ENCODE measurements at regions not wholly inside any gene's neighbourhood (a gene's known extent, or its start where the extent isn't known, plus 50 kb on each side); places are given as distances from the start of the nearest gene placed in this dataset.

DNA sequence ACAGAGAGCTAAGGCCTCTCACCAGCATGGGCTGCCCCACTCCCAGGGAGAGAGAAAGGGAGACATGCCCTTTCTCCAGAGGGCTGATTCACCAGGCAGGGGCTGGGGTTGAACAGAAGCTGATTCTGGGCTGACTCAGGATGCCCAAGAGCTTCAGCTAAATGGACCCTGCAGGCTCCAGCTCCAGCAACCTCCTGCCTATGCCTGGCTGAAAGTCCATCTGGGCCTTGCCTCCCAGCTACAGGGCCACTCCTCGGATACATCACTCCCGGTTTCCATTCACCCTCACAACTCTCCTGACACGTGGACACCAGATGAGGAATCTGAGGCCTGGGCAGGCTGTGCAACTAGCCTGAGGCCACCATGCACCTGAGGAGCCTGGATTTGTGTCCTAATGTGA, 215.5 kb downstream of the BUD13 start:
- DNase-seq (ENCODE audit: low read depth) = no peak

DNA sequence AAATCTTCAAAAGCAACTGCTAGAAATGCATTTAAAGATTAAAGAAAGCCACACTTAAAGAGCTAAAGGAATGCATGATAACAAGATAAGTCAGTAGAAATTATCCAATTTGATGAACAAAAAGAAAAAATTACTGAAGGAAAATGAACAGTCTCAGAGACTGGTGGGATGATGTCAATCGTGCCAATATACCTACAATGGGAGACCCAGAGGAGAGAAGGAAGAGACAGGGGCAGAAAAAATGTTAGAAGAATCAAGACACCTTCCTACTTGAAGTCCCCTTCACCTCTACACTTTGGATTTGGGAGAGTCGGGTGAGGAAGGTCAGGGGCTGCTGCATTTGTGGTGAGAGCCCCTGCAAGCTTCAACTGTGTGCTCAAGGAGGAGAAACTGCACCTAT, 216.3 kb downstream of the BUD13 start:
- DNase-seq (ENCODE audit: low read depth) = no peak

GRCh38 chr11:116553482-116553881, 219.3 kb downstream of the BUD13 start:
- no peak for DNase-seq (ENCODE audit: low read depth)

DNA sequence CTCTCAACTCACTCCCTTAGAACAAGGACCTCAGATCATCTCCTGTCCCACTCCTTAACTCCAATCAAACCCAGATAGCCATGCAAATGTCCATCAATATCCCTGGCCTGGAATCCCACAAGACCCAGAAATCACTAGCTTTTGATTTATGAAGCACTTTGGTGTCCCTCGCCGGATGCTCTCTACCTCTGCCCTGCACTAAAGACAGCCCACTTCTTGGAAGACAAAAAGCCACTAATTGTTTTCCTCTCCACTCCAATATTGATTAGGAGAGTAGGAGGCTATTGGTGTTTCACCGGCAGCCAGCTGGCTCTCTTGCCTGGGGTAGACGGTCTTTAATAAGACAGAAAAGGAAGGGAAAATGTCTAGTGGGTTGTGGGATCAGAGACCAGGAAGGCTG, 221.2 kb downstream of the BUD13 start:
- no peak for DNase-seq (ENCODE audit: low read depth)

GRCh38 chr11:116548256-116548655, 224.5 kb downstream of the BUD13 start:
- DNase-seq (ENCODE audit: low read depth) = no peak

DNA sequence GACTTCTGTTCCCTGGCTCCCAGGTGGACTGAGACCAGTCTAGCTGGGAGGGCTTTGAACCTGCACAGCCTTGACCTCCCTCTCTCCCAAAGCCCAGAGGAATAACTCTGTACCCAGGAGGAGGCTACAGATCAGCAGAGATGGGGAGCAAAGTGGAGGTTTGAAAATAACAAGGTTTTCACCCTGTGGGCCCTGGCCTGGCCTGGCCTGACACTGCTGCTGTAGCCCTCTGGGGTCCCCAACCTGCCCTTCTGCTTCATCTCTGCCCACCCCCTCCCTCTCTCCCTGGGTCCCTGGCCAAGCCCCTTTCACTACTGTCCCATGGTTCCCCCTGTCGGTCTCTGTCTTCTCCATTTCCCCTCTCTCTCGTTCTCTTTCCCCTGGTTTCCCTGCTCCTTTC, 225.2 kb downstream of the BUD13 start:
- DNase-seq (ENCODE audit: low read depth) = no peak

DNA sequence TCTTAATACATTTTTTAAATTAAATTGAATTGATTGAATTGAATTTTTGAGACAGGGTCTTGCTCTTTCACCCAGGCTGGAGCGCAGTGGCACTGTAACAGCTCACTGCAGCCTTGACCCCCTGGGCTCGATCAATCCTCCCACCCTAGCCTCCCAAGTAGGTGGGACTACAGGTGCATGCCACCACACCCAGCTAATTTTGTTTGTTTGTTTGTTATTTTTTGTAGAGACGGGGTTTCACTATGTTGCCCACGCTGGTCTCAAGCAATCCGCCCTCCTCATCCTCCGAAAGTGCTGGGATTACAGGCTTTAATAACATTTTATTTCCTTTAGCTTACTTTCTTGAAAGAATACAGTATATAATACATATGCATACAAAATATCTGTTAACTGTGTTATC, 226.9 kb downstream of the BUD13 start:
- DNase-seq (ENCODE audit: low read depth) = no peak

DNA sequence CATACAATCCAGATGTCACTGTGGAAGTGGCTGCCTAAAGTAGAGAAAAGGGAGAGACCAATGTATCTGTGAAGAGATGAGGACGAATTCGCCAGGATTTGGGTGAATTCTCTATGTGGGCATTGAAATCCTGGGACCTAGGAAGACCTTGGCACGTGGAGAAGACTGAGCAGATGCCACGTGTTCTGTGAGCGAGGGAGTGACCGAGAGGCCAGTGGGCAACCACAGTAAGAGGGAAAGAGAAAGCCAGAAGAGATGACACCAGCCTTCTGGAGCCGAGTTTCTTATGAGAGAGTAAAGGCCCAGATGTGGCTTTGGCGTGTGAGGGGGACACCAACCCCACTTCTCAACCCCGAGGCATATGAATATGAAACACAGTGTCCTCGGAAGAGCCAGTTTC, 228.1 kb downstream of the BUD13 start:
- DNase-seq (ENCODE audit: low read depth) = no peak

DNA sequence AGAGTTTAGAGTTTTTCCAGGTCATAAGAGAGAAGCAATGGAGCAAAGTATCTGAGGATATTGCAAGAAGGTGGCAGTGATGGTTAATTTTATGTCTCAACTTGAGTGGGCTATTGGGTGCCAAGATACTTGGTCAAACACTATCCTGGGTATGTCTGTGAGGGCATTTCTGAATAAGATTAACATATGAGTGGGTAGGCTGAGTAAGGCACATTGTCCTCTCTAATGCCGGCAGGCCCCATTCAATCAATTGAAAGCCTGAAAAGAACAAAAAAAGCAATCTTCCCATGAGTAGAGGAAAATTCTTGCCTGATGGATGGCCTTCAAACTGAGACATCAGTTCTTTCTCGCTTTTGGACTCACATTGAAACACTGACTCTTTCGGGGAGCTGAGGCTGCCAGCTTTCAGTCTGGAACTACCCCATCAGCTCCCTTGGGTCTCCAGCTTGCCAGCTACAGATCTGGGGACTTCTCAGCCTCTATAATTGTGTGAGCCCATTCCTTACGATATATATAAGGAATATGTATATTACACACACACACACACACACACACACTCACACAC, 228.8 kb downstream of the BUD13 start:
- no peak for DNase-seq (ENCODE audit: low read depth)

DNA sequence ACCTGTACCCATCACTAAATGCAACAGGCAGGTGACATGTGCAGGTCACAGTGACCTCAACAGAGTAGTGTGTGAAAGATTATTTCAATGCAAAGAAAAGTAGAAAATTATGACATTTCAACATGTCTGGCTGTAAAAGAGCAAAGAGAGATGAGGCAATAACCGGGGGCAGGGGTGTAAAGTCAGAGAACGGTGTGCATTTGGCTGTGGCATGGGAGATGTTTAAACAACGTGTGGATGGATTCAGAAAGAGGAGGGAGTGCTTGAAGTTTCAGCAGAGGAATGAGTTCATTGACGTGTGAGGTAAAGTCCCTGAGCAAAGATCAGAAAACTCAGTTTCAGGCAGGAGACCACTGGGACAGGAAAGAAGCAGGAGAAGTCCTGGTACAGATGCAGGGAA, 229.7 kb downstream of the BUD13 start:
- no peak for DNase-seq (ENCODE audit: low read depth)

DNA sequence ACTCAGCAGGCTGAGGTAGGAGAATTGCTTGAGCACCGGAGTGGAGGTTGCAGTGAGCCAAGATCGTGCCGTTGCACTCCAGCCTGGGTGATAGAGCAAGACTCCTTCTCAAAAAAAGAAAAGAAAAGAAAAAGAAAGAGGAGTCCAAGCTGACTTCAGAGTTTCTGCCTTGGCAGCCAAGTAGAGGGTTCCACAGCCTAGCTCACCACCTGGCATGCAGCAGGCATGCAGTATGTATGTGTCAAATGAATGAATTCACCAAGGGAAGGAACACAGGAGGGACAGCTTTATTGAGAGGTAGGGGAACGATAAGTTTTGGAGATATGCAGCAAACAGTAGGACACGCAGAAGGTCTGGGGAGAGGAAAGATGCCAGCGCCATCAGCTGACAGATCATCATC, 230.4 kb downstream of the BUD13 start:
- DNase-seq (ENCODE audit: low read depth) = no peak

DNA sequence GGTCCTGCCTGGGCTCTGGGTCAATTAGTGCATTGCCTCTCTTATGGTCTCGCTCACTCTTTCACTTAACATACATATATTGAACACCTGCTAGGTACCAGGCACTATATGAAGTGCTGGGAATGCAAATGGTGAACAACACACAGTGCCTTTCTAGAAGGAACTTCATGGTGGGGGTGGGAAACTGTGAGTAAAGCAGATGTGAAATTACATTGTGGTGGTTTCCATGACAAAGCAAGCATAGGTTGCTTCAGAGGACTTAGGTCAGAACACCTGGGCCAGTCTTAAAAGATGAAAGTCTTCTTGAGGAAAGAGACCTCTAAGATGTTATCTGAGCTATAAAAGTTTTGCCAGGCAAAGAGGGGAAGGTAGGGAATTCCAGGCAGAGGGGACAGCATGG, 231.3 kb downstream of the BUD13 start:
- DNase-seq (ENCODE audit: low read depth) = no peak

DNA sequence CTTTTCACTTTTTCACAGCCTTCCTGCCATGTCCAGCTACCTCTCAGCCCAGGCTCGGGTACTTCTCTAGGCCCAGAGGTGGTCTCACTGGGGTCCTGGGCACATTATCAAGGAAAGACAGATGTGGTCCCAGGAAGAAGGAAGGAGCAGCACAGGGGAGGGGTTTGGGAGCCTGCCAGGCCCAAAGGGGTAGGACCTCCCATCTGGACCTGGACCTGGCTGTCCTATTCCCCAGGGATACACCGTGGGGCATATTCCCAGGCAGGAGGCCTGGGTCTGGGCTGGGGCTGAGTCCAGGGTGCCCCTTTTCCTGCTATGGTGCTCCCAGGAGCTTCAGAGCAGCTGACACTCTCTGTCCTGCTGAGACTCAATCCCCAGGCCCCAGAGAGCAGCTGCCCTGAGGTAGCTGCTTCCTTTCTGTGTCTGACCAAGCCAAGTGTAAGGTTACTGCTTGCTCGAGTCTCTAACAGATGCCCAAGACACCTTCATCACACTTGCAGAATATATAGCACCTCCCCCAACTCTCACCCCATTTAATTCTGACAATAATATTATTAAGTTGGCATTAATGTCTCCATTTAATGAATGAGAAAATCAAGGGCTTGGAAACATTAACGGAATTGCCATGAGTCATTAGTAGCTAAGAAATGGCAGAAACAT, 232.0 kb downstream of the BUD13 start:
- no peak for DNase-seq (ENCODE audit: low read depth)

GRCh38 chr11:116539836-116540418, 232.9 kb downstream of the BUD13 start:
- DNase-seq (ENCODE audit: low read depth) = no peak

DNA sequence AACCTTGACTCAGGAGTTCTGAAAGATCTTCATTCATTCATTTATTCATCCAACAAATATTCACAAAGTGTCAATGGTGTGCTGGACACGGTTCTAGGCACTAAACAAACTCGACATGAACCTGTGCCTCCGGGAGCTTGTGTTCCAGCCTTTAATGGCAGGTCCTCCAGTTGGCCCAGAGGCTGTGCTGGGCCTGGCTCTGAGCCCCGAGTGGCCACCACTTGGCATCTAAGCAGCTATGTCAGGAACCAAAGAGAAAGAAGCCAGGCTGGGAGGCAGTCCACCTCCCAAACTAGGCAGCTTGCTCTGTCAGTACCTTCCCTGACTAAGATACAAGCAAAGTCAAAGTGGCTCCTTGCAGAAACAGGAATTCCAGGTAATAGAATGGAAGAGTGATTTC, 233.6 kb downstream of the BUD13 start:
- DNase-seq (ENCODE audit: low read depth) = no peak

DNA sequence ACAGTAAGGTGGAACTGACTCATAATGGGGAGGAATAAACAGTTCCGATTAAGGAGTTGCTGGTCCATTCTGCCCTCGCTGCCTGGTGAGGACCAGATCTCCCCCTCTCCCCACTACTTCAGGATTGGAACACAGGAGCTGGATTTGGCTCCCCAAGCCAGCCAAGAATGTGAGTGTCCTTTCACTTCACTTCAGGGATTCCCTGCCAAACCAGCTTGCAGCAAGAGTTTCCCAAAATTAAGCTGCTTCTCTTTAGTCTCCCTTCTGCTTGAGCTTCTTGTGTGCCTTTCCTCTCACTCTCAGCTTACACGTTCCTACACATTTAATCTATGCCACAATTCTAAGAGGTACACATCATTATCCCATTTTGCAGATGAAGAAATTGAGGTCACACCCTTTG, 234.1 kb downstream of the BUD13 start:
- no peak for DNase-seq (ENCODE audit: low read depth)

DNA sequence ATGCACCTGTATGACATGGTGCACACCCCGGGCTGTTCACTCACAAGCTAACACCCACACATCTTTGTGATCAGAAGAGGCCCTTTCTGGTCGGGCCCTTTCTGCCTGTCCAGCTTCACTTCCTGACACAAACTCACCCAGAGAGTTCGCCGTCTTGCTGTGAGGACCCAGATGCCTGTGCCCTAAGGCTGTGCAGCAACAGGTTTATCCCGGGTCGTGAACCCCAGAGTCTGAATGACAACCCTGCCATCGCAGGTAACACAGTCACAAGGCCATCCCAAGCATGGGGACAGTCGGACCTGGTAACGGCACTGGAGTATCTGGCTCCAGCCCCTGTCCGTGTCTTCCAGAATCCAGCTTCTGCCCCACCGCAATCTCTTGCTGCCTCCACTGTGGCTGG, 235.1 kb downstream of the BUD13 start:
- DNase-seq (ENCODE audit: low read depth) = no peak

GRCh38 chr11:116537121-116537520, 235.7 kb downstream of the BUD13 start:
- DNase-seq (ENCODE audit: low read depth) = no peak

DNA sequence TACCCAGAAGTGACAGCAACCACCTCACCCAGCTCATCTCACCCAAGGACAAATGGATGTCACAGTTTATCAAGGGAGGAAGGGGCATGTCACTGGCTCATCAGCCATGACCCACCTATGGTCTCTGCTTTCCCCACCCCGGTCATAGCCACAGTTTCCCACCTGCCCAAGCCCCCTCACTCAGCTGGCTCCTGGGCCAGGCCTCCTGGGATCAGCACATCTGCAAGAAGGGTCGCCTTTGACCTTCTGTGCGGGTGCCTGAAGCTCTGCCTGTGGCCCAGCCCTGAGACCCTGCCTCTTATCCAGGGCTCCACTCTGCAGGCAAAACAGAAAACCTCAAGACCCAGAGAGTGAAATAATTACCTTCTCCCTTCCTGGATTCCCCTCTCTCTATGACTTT, 236.4 kb downstream of the BUD13 start:
- DNase-seq (ENCODE audit: low read depth) = no peak

- no peak for DNase-seq (ENCODE audit: low read depth)
Observed at GRCh38 chr11:116535994-116536393, 236.8 kb downstream of the BUD13 start.

GRCh38 chr11:116535120-116535519, 237.7 kb downstream of the BUD13 start:
- DNase-seq (ENCODE audit: low read depth) = no peak

GRCh38 chr11:116534270-116534975, 238.4 kb downstream of the BUD13 start:
- DNase-seq (ENCODE audit: low read depth) = no peak

DNA sequence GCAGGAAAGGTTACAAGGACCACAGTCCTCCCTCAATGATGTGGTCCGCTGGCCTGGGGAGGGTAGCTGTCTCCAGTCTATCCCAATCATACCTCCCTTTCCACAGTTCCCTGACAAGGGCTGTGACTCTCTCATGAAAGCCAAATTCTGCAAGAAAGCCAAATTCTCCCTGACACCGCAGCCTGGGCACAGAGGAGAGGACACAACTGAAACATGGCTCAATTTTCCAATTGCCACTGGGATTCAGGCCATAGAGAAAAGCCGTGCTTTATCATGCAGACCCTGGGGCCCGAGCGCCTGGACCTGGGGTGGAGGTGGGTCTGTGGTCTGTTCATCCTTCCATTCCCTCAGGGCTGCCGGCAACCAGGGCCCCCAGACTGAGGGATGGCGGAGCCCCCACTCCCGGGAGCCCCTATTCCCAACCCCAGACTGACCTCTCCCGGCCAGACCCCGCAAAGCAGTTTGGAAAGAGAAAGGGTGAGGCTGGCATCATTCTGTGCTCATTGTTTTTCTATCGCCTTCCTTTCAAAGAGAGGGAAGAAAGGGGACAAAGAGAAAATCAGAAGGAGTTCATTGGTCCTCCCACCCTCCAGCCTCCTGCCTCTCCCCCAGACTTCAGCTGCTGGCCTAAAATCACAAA, 239.5 kb downstream of the BUD13 start:
- no peak for DNase-seq (ENCODE audit: low read depth)
